GM12873 (cell line): ENCODE measurements at regions not wholly inside any gene's neighbourhood (a gene's known extent, or its start where the extent isn't known, plus 50 kb on each side); places are given as distances from the start of the nearest gene placed in this dataset.

ENCODE experiments used
- CTCF ChIP-seq: IDR thresholded peaks from 2 replicates; pipeline ENCODE4 v1.5.1; 2012; ENCODE audit warnings: low read depth, mild to moderate bottlenecking, moderate library complexity, low read length, control low read depth; ENCODE audit not compliant: insufficient read depth; ENCODE audit errors: missing control alignments

DNA sequence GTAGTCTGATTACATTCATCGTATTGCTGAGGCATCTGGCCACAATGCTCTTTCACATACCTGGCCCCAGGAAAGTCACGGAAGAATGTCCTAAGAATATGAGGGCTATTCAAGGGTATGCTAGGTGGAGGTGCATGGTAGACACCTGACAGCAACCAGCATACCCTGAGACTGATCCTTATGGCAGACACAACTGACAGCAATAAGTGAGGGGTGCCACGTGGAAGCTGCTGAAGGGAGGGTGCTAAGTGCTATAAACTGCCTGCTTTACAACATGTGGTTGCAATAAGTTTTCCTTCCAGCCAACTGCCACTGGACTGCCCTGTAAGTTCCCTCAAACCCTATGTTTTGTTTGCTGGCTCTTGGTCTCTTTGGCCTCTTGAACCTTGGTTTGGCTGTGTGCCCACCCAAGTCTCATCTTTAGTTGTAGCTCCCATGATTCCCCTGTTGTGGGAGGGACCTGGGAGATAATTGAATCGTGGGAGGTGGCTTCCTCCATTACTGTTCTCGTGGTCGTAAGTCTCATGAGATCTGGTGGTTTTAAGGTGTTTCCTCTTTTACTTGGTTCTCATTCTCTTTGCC lies 201.3 kb upstream of the MOCS1 start:
- no peak for TF ChIP-seq CTCF

DNA sequence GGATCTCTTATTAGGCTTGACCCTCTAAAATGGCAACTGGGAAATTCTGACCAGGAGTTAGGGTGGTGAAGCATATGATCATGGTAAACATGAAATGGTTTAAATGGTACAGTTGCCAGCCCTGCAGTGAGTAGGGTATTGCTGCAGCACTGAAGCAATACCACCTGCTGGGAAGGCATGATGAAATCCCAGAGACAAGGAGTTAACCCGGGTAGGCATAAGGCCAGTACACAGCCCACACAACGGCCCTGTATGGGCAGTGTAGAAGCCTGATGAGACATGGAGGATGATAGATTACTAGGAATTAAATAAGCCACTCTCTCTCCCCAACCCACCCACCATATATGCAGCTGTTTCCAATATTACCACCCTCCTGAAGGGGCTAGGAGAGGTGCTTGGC lies 197.4 kb upstream of the MOCS1 start:
- no peak for TF ChIP-seq CTCF

DNA sequence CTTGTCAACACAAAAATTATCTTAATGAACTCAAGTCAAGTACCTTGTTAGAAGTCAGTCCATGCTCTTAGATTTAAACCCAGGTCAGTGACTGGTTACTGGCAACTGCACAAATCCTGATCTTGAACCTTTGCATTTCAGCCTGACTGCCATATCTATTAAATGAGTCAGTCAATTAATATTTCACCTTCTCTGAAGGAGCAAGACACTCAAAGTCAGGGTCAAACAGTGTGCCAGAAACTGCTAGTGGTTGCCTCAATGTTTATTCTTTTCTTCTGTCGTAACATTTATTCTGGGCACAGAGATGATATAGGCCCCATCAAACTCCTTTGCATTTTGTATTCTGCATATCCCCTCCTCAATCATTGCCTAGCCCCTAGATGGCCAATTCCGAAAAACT lies 193.9 kb upstream of the MOCS1 start:
- no peak for TF ChIP-seq CTCF

- TF ChIP-seq CTCF: no peak
Measured at GRCh38 chr6:40125680-40126394, 191.6 kb upstream of the MOCS1 start.

DNA sequence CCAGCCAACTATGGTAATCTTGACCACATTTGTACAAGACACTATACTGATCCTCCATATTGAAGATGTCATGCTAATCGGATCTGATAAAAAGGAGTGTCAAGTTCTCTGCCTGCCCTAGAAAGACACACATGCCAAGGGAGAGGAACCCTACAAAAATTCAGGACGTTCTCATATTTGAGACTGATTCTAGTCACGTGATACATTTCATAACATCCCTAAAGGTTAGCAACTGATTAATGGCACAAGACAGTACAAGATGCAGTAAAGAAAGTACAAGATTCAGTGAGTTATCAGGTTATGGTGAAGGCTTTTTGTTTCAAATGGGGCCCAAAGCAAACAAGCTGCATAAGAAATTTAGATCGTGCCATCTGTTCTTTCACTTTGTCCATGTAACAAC lies 190.7 kb upstream of the MOCS1 start:
- TF ChIP-seq CTCF: no peak

GRCh38 chr6:40116832-40117231 lies 182.6 kb upstream of the MOCS1 start:
- TF ChIP-seq CTCF: no peak

DNA sequence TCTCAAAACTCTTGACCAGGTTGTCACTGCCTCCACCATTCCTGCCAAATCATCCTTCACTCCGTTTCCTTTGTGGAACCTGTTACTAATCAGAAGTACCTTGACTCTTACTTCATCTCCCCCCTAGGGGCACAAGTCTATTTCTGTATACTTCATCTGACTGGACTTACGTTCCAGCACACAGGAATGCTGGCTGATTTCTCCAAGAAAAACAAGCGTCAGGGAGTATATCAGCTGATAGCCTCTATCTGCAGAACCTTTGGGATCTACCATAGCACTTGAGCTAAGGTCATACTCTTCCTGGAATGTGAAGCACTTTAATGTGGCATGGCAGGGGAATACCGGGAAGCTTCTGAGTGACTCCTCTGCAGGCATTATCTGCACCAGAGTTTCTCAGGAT lies 178.1 kb upstream of the MOCS1 start:
- no peak for TF ChIP-seq CTCF
